CD14-positive monocyte (primary cell): ENCODE measurements at regions not wholly inside any gene's neighbourhood (a gene's known extent, or its start where the extent isn't known, plus 50 kb on each side); places are given as distances from the start of the nearest gene placed in this dataset.

ENCODE experiments used
- DNase-seq, 3 donors: peaks; one replicate each; pipeline ENCODE4 v3.0.0-alpha.2; 2011 to 2022
- H2AFZ ChIP-seq: 2 replicates; pipeline ENCODE4 v1.6.0; 2012; ENCODE audit warnings: mild to moderate bottlenecking, low read depth, low read length, inconsistent platforms; ENCODE audit not compliant: insufficient read depth, poor library complexity, severe bottlenecking
- H3K27ac ChIP-seq, 2 donors: 1 replicate in 1 of 2; 2 replicates in 1 of 2; pipeline ENCODE4 v1.5.1; 2012 to 2013; ENCODE audit warnings: low read length in 2 of 2, control low read depth in 1 of 2, inconsistent platforms in 1 of 2, low read depth in 1 of 2, mild to moderate bottlenecking in 1 of 2
- H3K27me3 ChIP-seq, 2 donors: one replicate each; pipeline versions ENCODE4 v1.6.0 to v1.6.1; 2011 to 2013; ENCODE audit warnings: low read length in 2 of 2; ENCODE audit not compliant: control insufficient read depth in 2 of 2, insufficient read depth in 2 of 2
- H3K36me3 ChIP-seq, 2 donors: replicated peaks in 1 of 2; 1 replicate in 1 of 2; 2 replicates in 1 of 2; pipeline versions ENCODE4 v1.5.1 to v1.6.1; 2012 to 2013; ENCODE audit warnings: low read length in 2 of 2, control low read depth in 1 of 2, inconsistent platforms in 1 of 2, mild to moderate bottlenecking in 1 of 2; ENCODE audit not compliant: insufficient read depth in 2 of 2, control insufficient read depth in 1 of 2
- H3K4me1 ChIP-seq, 2 donors: 1 replicate in 1 of 2; 2 replicates in 1 of 2; pipeline versions ENCODE4 v1.5.1 to v1.6.1; 2012 to 2013; ENCODE audit warnings: low read length in 2 of 2, control low read depth in 1 of 2, inconsistent platforms in 1 of 2, mild to moderate bottlenecking in 1 of 2, moderate library complexity in 1 of 2; ENCODE audit not compliant: insufficient read depth in 2 of 2, control insufficient read depth in 1 of 2
- H3K4me2 ChIP-seq: replicated peaks from 2 replicates; pipeline ENCODE3; 2012; ENCODE audit warnings: low read length, moderate library complexity, mild to moderate bottlenecking; ENCODE audit not compliant: poor library complexity, severe bottlenecking; ENCODE audit errors: extremely low read depth
- H3K4me3 ChIP-seq, 3 experiments: fragments of 200-600 bp in 1 of 3; sonication (generic) in 1 of 3; replicated peaks in 1 of 3; 1 replicate in 2 of 3; 2 replicates in 1 of 3; pipeline ENCODE4 v1.5.1; 2011 to 2013; ENCODE audit warnings: low read length in 3 of 3, mild to moderate bottlenecking in 3 of 3, control low read depth in 2 of 3, low read depth in 2 of 3, inconsistent platforms in 1 of 3, moderate library complexity in 1 of 3
- H3K79me2 ChIP-seq: 2 replicates; pipeline ENCODE4 v1.6.0; 2012; ENCODE audit warnings: mild to moderate bottlenecking, control low read depth, inconsistent platforms, low read length, moderate library complexity; ENCODE audit not compliant: insufficient read depth
- H3K9ac ChIP-seq: 2 replicates; pipeline ENCODE4 v1.6.0; 2017; ENCODE audit warnings: low read length, mild to moderate bottlenecking; ENCODE audit not compliant: insufficient read depth, poor library complexity, severe bottlenecking
- H3K9me3 ChIP-seq, 2 donors: replicated peaks in 1 of 2; 1 replicate in 1 of 2; 2 replicates in 1 of 2; pipeline versions ENCODE4 v1.5.1 to v1.6.1; 2012 to 2013; ENCODE audit warnings: low read length in 2 of 2, control low read depth in 1 of 2; ENCODE audit not compliant: control insufficient read depth in 1 of 2, insufficient read depth in 1 of 2
- H4K20me1 ChIP-seq: 2 replicates; pipeline ENCODE4 v1.6.0; 2012; ENCODE audit warnings: mild to moderate bottlenecking, low read length, control low read depth, moderate library complexity; ENCODE audit not compliant: insufficient read depth
- H3K27ac Mint-ChIP-seq, 7 donors: one replicate each; pipeline ENCODE4 v1.8.0; 2020; ENCODE audit warnings: mild to moderate bottlenecking in 7 of 7, mixed read lengths in 7 of 7, moderate library complexity in 6 of 7, inconsistent platforms in 2 of 7
- H3K27me3 Mint-ChIP-seq, 3 donors: one replicate each; pipeline ENCODE4 v1.8.0; 2021 to 2022; ENCODE audit warnings: low read depth in 3 of 3, mild to moderate bottlenecking in 3 of 3, mixed read lengths in 3 of 3, moderate library complexity in 3 of 3, inconsistent platforms in 1 of 3
- H3K36me3 Mint-ChIP-seq, 2 donors: one replicate each; pipeline ENCODE4 v1.8.0; 2020; ENCODE audit warnings: mixed read lengths in 2 of 2, inconsistent platforms in 1 of 2, mild to moderate bottlenecking in 1 of 2
- H3K4me1 Mint-ChIP-seq: one replicate; pipeline ENCODE4 v1.8.0; 2020; ENCODE audit warnings: mild to moderate bottlenecking, mixed read lengths
- H3K4me3 Mint-ChIP-seq, 2 donors: one replicate each; pipeline ENCODE4 v1.8.0; 2020; ENCODE audit warnings: mild to moderate bottlenecking in 2 of 2, mixed read lengths in 2 of 2, moderate library complexity in 1 of 2
- H3K9me3 Mint-ChIP-seq, 7 donors: one replicate each; pipeline ENCODE4 v1.8.0; 2020 to 2022; ENCODE audit warnings: mixed read lengths in 7 of 7, mild to moderate bottlenecking in 6 of 7, moderate library complexity in 6 of 7, inconsistent platforms in 2 of 7
- CTCF ChIP-seq: fragments of 200-600 bp; IDR thresholded peaks from one replicate; pipeline ENCODE4 v1.8.0; 2022; ENCODE audit warnings: antibody characterized with exemption, mild to moderate bottlenecking
- WGBS: methylation state at CpG from one replicate; pipeline ENCODE4 v1.1.5; 2013; ENCODE audit warnings: missing lambda C conversion rate; ENCODE audit not compliant: insufficient coverage; 5-methylcytosine and 5-hydroxymethylcytosine counted together
- intact Hi-C, 2 donors: fragments of 100-400 bp; cut with micrococcal nuclease; formaldehyde crosslinking; loops; one replicate each; pipeline versions ENCODE4 v1.15.0 to v1.15.1; 2023

GRCh38 chr15:31579282-31579681, 252.6 kb downstream of the KLF13 start:
- Histone ChIP-seq H3K4me1 (peaks cover 0 to 4% of the 10 kb centered on the region in 2 donors), H2AFZ (no peak overlapping the region), H3K4me3 (no peak overlapping the region), H3K4me2 (no peak overlapping the region), H3K9ac (no peak overlapping the region), H4K20me1 (no peaks in the 10 kb centered on the region), H3K36me3 (no peaks in the 10 kb centered on the region), H3K27me3 (peaks cover 0 to 2% of the 10 kb centered on the region in 2 donors), H3K27ac (no peak overlapping the region), H3K9me3 (peaks cover 0 to 5% of the 10 kb centered on the region in 2 donors), H3K79me2 (no peaks in the 10 kb centered on the region)
- H3K4me3 Mint-ChIP-seq: no peak overlapping the region
- no peaks in the 10 kb centered on the region for H3K36me3 Mint-ChIP-seq
- intact Hi-C loops: no loop called here
- no peak for DNase-seq
- WGBS: 94% methylated on average over 2 of the region's 4 CpGs
- H3K27me3 Mint-ChIP-seq: peaks cover 3 to 6% (median 6%) of the 10 kb centered on the region in 3 donors
- peaks cover 0 to 16% (median 4%) of the 10 kb centered on the region in 7 donors for H3K9me3 Mint-ChIP-seq
- TF ChIP-seq CTCF: no peak
- peaks cover 8% of the 10 kb centered on the region for H3K4me1 Mint-ChIP-seq
- H3K27ac Mint-ChIP-seq: no peak overlapping the region

- Histone ChIP-seq H3K4me3 (no peak overlapping the region), H3K27me3 (peaks cover 0 to 2% of the 10 kb centered on the region in 2 donors), H2AFZ (no peak overlapping the region), H3K9me3 (peaks cover 0 to 5% of the 10 kb centered on the region in 2 donors), H3K79me2 (no peaks in the 10 kb centered on the region), H3K36me3 (no peaks in the 10 kb centered on the region), H3K9ac (no peak overlapping the region), H3K4me1 (peaks cover 0 to 4% of the 10 kb centered on the region in 2 donors), H3K27ac (no peak overlapping the region), H3K4me2 (no peak overlapping the region), H4K20me1 (no peaks in the 10 kb centered on the region)
- Mint-ChIP-seq H3K27me3 (peaks cover 2 to 3% (median 2%) of the 10 kb centered on the region in 3 donors), H3K4me3 (no peak overlapping the region), H3K36me3 (no peaks in the 10 kb centered on the region), H3K9me3 (peaks cover 0 to 16% (median 4%) of the 10 kb centered on the region in 7 donors), H3K4me1 (peaks cover 8% of the 10 kb centered on the region), H3K27ac (peak overlapping the region in 1 of 7 donors; percentile 19)
- WGBS: 100% methylated on average over 2 of the region's 2 CpGs
- intact Hi-C loops: no loop called here
- no peak for TF ChIP-seq CTCF
- DNase-seq: no peak
Measured at GRCh38 chr15:31579976-31580375, 253.3 kb downstream of the KLF13 start.
